Testis (tissue), 2 donors: ENCODE measurements at regions not wholly inside any gene's neighbourhood (a gene's known extent, or its start where the extent isn't known, plus 50 kb on each side); places are given as distances from the start of the nearest gene placed in this dataset.
"Not testable (repeated sequence)": the region's sequence is repeated elsewhere in the genome, so short reads cannot be mapped to it uniquely, and the experiment has no call there.

Experiments
- DNase-seq: peaks from one replicate; pipeline ENCODE4 v3.0.0-alpha.2; 2019
- H3K27ac ChIP-seq, 2 donors: fragments of 200-600 bp; sonication (generic); one replicate each; pipeline ENCODE4 v1.5.1; 2019
- H3K27me3 ChIP-seq: fragments of 200-600 bp; sonication (generic); one replicate; pipeline ENCODE4 v1.5.1; 2019
- H3K36me3 ChIP-seq: fragments of 200-600 bp; sonication (generic); one replicate; pipeline ENCODE4 v1.5.1; 2017; ENCODE audit warnings: low read depth; ENCODE audit errors: missing control alignments
- H3K4me1 ChIP-seq: fragments of 200-600 bp; sonication (generic); one replicate; pipeline ENCODE4 v1.5.1; 2019
- H3K4me3 ChIP-seq, 2 donors: fragments of 200-600 bp; sonication (generic); one replicate each; pipeline ENCODE4 v1.5.1; 2017 to 2019
- H3K9me3 ChIP-seq: fragments of 200-600 bp; sonication (generic); one replicate; pipeline ENCODE4 v1.5.1; 2017
- POLR2A ChIP-seq: fragments of 450-650 bp; IDR thresholded peaks from one replicate; pipeline ENCODE4 v1.6.1; 2017; ENCODE audit warnings: antibody characterized with exemption, mild to moderate bottlenecking, moderate library complexity
- WGBS, 2 donors: methylation state at CpG; one replicate each; pipeline ENCODE4 v1.1.5; 2018; 5-methylcytosine and 5-hydroxymethylcytosine counted together
- intact Hi-C: fragments of 100-400 bp; cut with DNase I; formaldehyde crosslinking; loops from one replicate; pipeline ENCODE4 v1.15.1; 2023; ENCODE audit warnings: low total_unique reads
- TF ChIP-seq, protein P1 (sequence below), 3 experiments: fragments of 450-650 bp in 2 of 3; fragments of 200-600 bp in 1 of 3; sonication (generic) in 1 of 3; IDR thresholded peaks; one replicate each; pipeline ENCODE4 v1.5.1; 2016 to 2019; ENCODE audit warnings: antibody characterized with exemption in 3 of 3, mild to moderate bottlenecking in 2 of 3, moderate library complexity in 1 of 3

DNA sequence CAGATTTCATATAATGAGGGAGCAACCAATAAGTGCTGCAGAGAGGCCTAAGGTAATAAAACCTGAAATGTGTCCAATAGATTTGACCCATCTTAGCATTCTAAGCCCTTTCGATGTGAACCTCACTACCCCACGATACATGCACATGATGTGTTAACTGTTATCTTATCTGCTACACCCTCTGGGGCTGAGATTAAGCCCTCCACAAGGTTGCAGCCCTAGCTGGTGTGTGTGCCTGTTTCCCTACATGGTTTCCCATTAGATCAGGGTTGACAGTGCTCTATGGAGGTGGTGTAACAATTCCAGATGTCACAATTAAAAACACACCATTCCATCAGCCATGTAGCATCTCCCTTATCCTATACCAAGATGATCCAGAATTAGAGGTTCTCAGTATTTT is 68.9 kb upstream of the THSD7B start:
- no peaks in the 10 kb centered on the region for H3K27me3 ChIP-seq
- no peaks in the 10 kb centered on the region for H3K36me3 ChIP-seq
- H3K4me1 ChIP-seq: no peaks in the 10 kb centered on the region
- H3K27ac ChIP-seq: no peak overlapping the region
- H3K9me3 ChIP-seq: no peaks in the 10 kb centered on the region
- WGBS, 2 donors: 80 to 93% methylated on average over 2 of the region's 2 CpGs
- no peak overlapping the region for H3K4me3 ChIP-seq
- no peak for DNase-seq
- intact Hi-C loops: no loop called here
- TF ChIP-seq POLR2A: no peak
- TF ChIP-seq, protein P1, sequence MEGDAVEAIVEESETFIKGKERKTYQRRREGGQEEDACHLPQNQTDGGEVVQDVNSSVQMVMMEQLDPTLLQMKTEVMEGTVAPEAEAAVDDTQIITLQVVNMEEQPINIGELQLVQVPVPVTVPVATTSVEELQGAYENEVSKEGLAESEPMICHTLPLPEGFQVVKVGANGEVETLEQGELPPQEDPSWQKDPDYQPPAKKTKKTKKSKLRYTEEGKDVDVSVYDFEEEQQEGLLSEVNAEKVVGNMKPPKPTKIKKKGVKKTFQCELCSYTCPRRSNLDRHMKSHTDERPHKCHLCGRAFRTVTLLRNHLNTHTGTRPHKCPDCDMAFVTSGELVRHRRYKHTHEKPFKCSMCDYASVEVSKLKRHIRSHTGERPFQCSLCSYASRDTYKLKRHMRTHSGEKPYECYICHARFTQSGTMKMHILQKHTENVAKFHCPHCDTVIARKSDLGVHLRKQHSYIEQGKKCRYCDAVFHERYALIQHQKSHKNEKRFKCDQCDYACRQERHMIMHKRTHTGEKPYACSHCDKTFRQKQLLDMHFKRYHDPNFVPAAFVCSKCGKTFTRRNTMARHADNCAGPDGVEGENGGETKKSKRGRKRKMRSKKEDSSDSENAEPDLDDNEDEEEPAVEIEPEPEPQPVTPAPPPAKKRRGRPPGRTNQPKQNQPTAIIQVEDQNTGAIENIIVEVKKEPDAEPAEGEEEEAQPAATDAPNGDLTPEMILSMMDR (IDR thresholded peaks at IDR 0.05): no peak

DNA sequence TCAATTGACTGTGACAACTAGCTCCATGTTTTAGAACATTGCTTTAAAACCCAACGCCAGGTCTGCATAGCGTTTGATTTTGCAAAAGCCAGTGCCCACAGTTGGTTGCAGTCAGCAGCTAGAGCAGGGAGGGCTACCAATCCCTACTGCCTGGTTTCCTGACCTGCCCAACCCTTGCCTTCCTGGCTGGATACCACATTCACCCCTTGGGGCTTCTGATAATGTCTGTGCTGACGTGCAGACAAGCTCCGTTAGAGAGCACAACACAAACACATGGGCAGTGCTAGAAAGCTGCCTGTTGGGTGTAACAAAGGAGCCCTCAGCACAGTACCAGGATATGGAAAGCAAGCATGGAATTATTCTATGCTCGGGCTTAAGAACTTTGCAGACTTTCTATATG is 71.4 kb upstream of the THSD7B start:
- Histone ChIP-seq H3K9me3 (no peaks in the 10 kb centered on the region), H3K4me3 (no peak overlapping the region), H3K4me1 (no peaks in the 10 kb centered on the region), H3K27me3 (no peaks in the 10 kb centered on the region), H3K27ac (no peak overlapping the region), H3K36me3 (no peaks in the 10 kb centered on the region)
- intact Hi-C loops: no loop called here
- TF ChIP-seq, protein P1 (IDR thresholded peaks at IDR 0.05): no peak
- TF ChIP-seq POLR2A: no peak
- no peak for DNase-seq
- WGBS, 2 donors: 70 to 76% methylated on average over 5 of the region's 5 CpGs

DNA sequence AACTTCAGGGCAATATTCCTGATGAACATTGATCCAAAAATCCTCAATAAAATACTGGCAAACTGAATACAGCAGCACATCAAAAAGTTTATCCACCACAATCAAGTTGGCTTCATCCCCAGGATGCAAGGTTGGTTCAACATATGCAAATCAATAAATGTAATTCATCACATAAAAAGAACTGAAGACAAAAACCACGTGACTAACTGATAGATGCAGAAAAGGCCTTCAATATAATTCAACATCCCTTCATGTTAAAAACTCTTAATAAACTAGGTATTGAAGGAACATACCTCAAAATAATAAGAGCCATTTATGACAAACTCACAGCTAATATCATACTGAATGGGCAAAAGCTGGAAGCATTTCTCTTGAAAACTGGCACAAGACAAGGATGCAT is 85.3 kb upstream of the THSD7B start:
- H3K36me3 ChIP-seq, DNase-seq, H3K27me3 ChIP-seq, H3K4me3 ChIP-seq, H3K9me3 ChIP-seq, H3K27ac ChIP-seq, H3K4me1 ChIP-seq, intact Hi-C loops: not testable (repeated sequence)
- 61 to 83% methylated on average over 1 of the region's 1 CpG for WGBS, 2 donors

DNA sequence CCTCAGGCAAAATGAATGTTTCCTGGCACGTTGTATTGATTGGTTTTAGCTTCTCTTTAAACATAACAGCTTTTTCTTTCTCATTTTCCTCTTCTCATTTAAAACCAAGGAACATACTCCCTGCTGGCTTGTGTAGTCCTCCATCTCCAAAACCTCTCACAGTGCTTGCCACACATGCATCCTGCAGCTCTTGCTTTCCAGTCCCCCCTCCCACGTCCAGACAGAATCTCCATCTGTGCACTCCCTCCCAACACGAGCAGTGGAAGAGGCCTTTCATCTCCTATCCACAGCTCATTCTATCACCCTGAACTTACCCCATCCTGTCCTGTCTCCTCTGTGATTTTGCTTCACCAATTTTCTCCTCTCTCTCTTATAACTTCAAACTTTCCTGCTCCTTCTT is 99.6 kb upstream of the THSD7B start:
- DNase-seq: no peak
- Histone ChIP-seq H3K27ac (no peak overlapping the region), H3K4me3 (no peak overlapping the region), H3K9me3 (no peaks in the 10 kb centered on the region), H3K4me1 (no peaks in the 10 kb centered on the region), H3K27me3 (no peaks in the 10 kb centered on the region), H3K36me3 (no peaks in the 10 kb centered on the region)
- 48 to 56% methylated on average over 3 of the region's 3 CpGs for WGBS, 2 donors
- TF ChIP-seq, protein P1 (IDR thresholded peaks at IDR 0.05): no peak
- no peak for TF ChIP-seq POLR2A
- intact Hi-C loops: no loop called here

DNA sequence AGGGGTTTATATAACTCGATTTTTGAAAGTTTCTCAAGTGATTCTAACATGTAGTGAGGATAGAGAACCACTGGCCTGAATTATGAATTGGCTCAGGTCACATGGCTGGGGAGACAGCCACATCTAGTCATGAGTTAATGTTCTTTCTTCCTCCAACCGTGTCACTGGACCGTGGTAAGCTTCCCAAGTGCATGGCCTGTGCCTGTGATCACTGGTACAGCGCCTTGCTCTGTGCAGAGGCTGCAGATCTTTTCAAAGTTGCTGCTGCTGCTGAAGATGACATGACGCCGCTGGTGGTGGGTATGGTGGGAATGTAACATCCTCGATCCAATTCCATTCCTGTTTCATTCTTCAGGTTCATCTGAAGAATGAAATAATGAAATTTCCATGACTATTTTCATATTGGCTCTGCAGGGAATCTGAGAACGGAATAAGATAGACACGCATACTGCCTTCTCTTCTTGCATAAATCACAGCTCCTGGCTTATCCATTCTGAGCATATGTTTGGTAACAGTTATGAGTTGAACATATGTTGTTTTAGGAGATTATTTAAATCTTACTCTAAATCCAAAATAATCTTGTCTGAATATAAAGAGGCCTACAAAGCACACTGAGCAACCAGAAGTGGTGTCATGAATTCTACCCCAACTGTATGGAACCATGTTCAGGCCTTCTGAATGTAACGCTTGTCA is 100.5 kb upstream of the THSD7B start:
- TF ChIP-seq POLR2A: no peak
- TF ChIP-seq, protein P1 (IDR thresholded peaks at IDR 0.05): no peak
- Histone ChIP-seq H3K27me3 (no peaks in the 10 kb centered on the region), H3K9me3 (no peaks in the 10 kb centered on the region), H3K4me1 (no peaks in the 10 kb centered on the region), H3K4me3 (no peak overlapping the region), H3K36me3 (no peaks in the 10 kb centered on the region), H3K27ac (no peak overlapping the region)
- WGBS, 2 donors: 82 to 88% methylated on average over 9 to 10 of the region's 10 CpGs
- intact Hi-C loops: no loop called here
- DNase-seq: no peak
